GM20000 (cell line): ENCODE measurements at regions not wholly inside any gene's neighbourhood (a gene's known extent, or its start where the extent isn't known, plus 50 kb on each side); places are given as distances from the start of the nearest gene placed in this dataset.

Experiments used
- DNase-seq: peaks from one replicate; pipeline ENCODE4 v3.0.0; 2012; ENCODE audit warnings: low spot score
- CTCF ChIP-seq: IDR thresholded peaks from 2 replicates; pipeline ENCODE4 v1.5.1; 2012; ENCODE audit warnings: mild to moderate bottlenecking, control low read depth; ENCODE audit errors: extremely low read depth, missing control alignments

- no peak for DNase-seq
- TF ChIP-seq CTCF = no peak
These were observed 275.3 kb downstream of the HRH4 start for GRCh38 chr18:24735624-24736231.

- TF ChIP-seq CTCF = no peak
These were observed 276.4 kb downstream of the HRH4 start for GRCh38 chr18:24736662-24737330.

GRCh38 chr18:24740829-24741228 is 280.4 kb downstream of the HRH4 start:
- no peak for DNase-seq
- TF ChIP-seq CTCF = no peak

More at GRCh38 chr18:24736662-24737330, 276.4 kb downstream of the HRH4 start:
- no peak for DNase-seq

GRCh38 chr18:24741321-24741720 is 280.9 kb downstream of the HRH4 start:
- no peak for TF ChIP-seq CTCF
- DNase-seq = no peak

GRCh38 chr18:24741965-24742724 is 281.7 kb downstream of the HRH4 start:
- no peak for DNase-seq
- TF ChIP-seq CTCF = no peak

GRCh38 chr18:24754583-24755253 is 294.3 kb downstream of the HRH4 start:
- no peak for DNase-seq
- TF ChIP-seq CTCF = no peak
